H9 (cell line): ENCODE measurements at regions not wholly inside any gene's neighbourhood (a gene's known extent, or its start where the extent isn't known, plus 50 kb on each side); places are given as distances from the start of the nearest gene placed in this dataset.

Source experiments
- DNase-seq: peaks from one replicate; pipeline ENCODE4 v3.0.0-alpha.2; 2017
- H2AFZ ChIP-seq: one replicate; pipeline ENCODE4 v1.6.1; 2013; ENCODE audit warnings: mild to moderate bottlenecking, low read length, control low read depth, moderate library complexity
- H2AK5ac ChIP-seq: 2 replicates; pipeline ENCODE4 v1.6.1; 2013; ENCODE audit warnings: low read length, control low read depth, mixed read lengths; ENCODE audit not compliant: insufficient read length
- H2BK120ac ChIP-seq: one replicate; pipeline ENCODE4 v1.6.1; 2013; ENCODE audit warnings: low read depth, mild to moderate bottlenecking, low read length, control low read depth, inconsistent platforms; ENCODE audit not compliant: poor library complexity, severe bottlenecking
- H2BK12ac ChIP-seq: 2 replicates; pipeline ENCODE4 v1.6.1; 2013; ENCODE audit warnings: low read length, control low read depth, mixed read lengths, low read depth; ENCODE audit not compliant: insufficient read length
- H2BK15ac ChIP-seq: 2 replicates; pipeline ENCODE4 v1.6.1; 2013; ENCODE audit warnings: low read depth, low read length, control low read depth
- H2BK20ac ChIP-seq: one replicate; pipeline ENCODE4 v1.6.1; 2013; ENCODE audit warnings: low read depth, mild to moderate bottlenecking, low read length, control low read depth, inconsistent platforms; ENCODE audit not compliant: poor library complexity, severe bottlenecking
- H2BK5ac ChIP-seq: 2 replicates; pipeline ENCODE4 v1.6.1; 2013; ENCODE audit warnings: low read length, control low read depth, mixed read lengths; ENCODE audit not compliant: insufficient read length
- H3K14ac ChIP-seq: 2 replicates; pipeline ENCODE4 v1.6.1; 2013; ENCODE audit warnings: low read length, control low read depth; ENCODE audit not compliant: insufficient read depth
- H3K18ac ChIP-seq: 2 replicates; pipeline ENCODE4 v1.6.1; 2013; ENCODE audit warnings: low read depth, mild to moderate bottlenecking, mixed read lengths, low read length, control low read depth; ENCODE audit not compliant: insufficient read length
- H3K23ac ChIP-seq: 2 replicates; pipeline ENCODE4 v1.6.1; 2013; ENCODE audit warnings: low read length, control low read depth, mixed read lengths, low read depth; ENCODE audit not compliant: insufficient read length
- H3K23me2 ChIP-seq: 2 replicates; pipeline ENCODE4 v1.6.1; 2013; ENCODE audit warnings: low read depth, mild to moderate bottlenecking, mixed read lengths, low read length, control low read depth; ENCODE audit not compliant: insufficient read length, poor library complexity, severe bottlenecking
- H3K27ac ChIP-seq: 2 replicates; pipeline ENCODE4 v1.5.1; 2013; ENCODE audit warnings: low read length, control low read depth, mixed read lengths, low read depth; ENCODE audit not compliant: insufficient read length
- H3K27me3 ChIP-seq: 2 replicates; pipeline ENCODE4 v1.6.1; 2013; ENCODE audit warnings: low read length, control low read depth, inconsistent platforms; ENCODE audit not compliant: insufficient read depth
- H3K4ac ChIP-seq: 2 replicates; pipeline ENCODE4 v1.6.1; 2013; ENCODE audit warnings: low read depth, mild to moderate bottlenecking, control low read depth, inconsistent platforms, low read length, moderate library complexity
- H3K4me1 ChIP-seq: 2 replicates; pipeline ENCODE4 v1.6.1; 2013; ENCODE audit warnings: low read length, control low read depth, inconsistent platforms; ENCODE audit not compliant: insufficient read depth
- H3K4me2 ChIP-seq: 2 replicates; pipeline ENCODE4 v1.6.1; 2013; ENCODE audit warnings: low read length, control low read depth, mixed read lengths; ENCODE audit not compliant: insufficient read length, insufficient read depth
- H3K56ac ChIP-seq: 2 replicates; pipeline ENCODE4 v1.6.1; 2013; ENCODE audit warnings: low read depth, mild to moderate bottlenecking, mixed read lengths, low read length, control low read depth; ENCODE audit not compliant: insufficient read length
- H3K79me1 ChIP-seq: 2 replicates; pipeline ENCODE4 v1.6.1; 2013; ENCODE audit warnings: low read depth, mild to moderate bottlenecking, moderate library complexity, low read length, control low read depth, inconsistent platforms; ENCODE audit not compliant: insufficient read depth, poor library complexity, severe bottlenecking
- H3K79me2 ChIP-seq: 2 replicates; pipeline ENCODE4 v1.6.1; 2013; ENCODE audit warnings: low read length, control low read depth, inconsistent platforms; ENCODE audit not compliant: insufficient read depth
- H3K9ac ChIP-seq: 2 replicates; pipeline ENCODE4 v1.6.1; 2013; ENCODE audit warnings: low read length, control low read depth, mixed read lengths; ENCODE audit not compliant: insufficient read length; ENCODE audit errors: extremely low read depth
- H3K9me3 ChIP-seq: one replicate; pipeline ENCODE4 v1.6.1; 2013; ENCODE audit warnings: low read depth, low read length, inconsistent platforms; ENCODE audit not compliant: control insufficient read depth
- H3T11ph ChIP-seq: one replicate; pipeline ENCODE4 v1.6.1; 2013; ENCODE audit warnings: mild to moderate bottlenecking, low read length, control low read depth, inconsistent platforms
- H4K20me1 ChIP-seq: one replicate; pipeline ENCODE4 v1.6.1; 2013; ENCODE audit not compliant: control insufficient read depth, insufficient read length, insufficient read depth
- H4K5ac ChIP-seq: 2 replicates; pipeline ENCODE4 v1.6.1; 2013; ENCODE audit warnings: low read depth, mild to moderate bottlenecking, mixed read lengths, low read length, control low read depth; ENCODE audit not compliant: insufficient read length
- H4K8ac ChIP-seq: replicated peaks from 2 replicates; pipeline ENCODE4 v1.6.1; 2013; ENCODE audit warnings: low read length, control low read depth, mixed read lengths, low read depth; ENCODE audit not compliant: insufficient read length
- H4K91ac ChIP-seq: 2 replicates; pipeline ENCODE4 v1.6.1; 2013; ENCODE audit warnings: low read depth, mild to moderate bottlenecking, moderate library complexity, mixed read lengths, low read length, control low read depth; ENCODE audit not compliant: insufficient read length
- H3K27ac Mint-ChIP-seq, 3 experiments: 2 replicates in 2 of 3; 3 replicates in 1 of 3; pipeline ENCODE4 v1.8.0; 2020 to 2021; ENCODE audit warnings: mixed read lengths in 3 of 3, mild to moderate bottlenecking in 1 of 3, moderate library complexity in 1 of 3
- H3K27me3 Mint-ChIP-seq: 2 replicates; pipeline ENCODE4 v1.8.0; 2021; ENCODE audit warnings: low read depth, mild to moderate bottlenecking, moderate library complexity, mixed read lengths
- H3K36me3 Mint-ChIP-seq, 3 experiments: 2 replicates in 2 of 3; 3 replicates in 1 of 3; pipeline ENCODE4 v1.8.0; 2020 to 2021; ENCODE audit warnings: low read depth in 3 of 3, mixed read lengths in 3 of 3; ENCODE audit not compliant: insufficient read depth in 1 of 3
- H3K4me1 Mint-ChIP-seq, 2 experiments: 2 replicates each; pipeline ENCODE4 v1.8.0; 2020; ENCODE audit warnings: mixed read lengths in 2 of 2
- H3K4me3 Mint-ChIP-seq, 2 experiments: 2 replicates in 1 of 2; 3 replicates in 1 of 2; pipeline ENCODE4 v1.8.0; 2020 to 2021; ENCODE audit warnings: mild to moderate bottlenecking in 2 of 2, mixed read lengths in 2 of 2, moderate library complexity in 1 of 2
- H3K9me3 Mint-ChIP-seq, 2 experiments: 2 replicates in 1 of 2; 3 replicates in 1 of 2; pipeline ENCODE4 v1.8.0; 2020; ENCODE audit warnings: mild to moderate bottlenecking in 2 of 2, mixed read lengths in 2 of 2, moderate library complexity in 1 of 2
- CTCF ChIP-seq: fragments of 200-600 bp; sonication (generic); conservative IDR thresholded peaks from 3 replicates; pipeline ENCODE4 v1.8.0; 2021; ENCODE audit warnings: antibody characterized with exemption, mild to moderate bottlenecking
- WGBS: extraction: QIAGEN DNeasy Blood & Tissue Kit; methylation state at CpG from one replicate; pipeline ENCODE4 v1.1.7; 2013; ENCODE audit warnings: missing lambda C conversion rate, low lambda C conversion rate, mixed read lengths; ENCODE audit not compliant: insufficient read length; ENCODE audit errors: extremely low coverage; 5-methylcytosine and 5-hydroxymethylcytosine counted together

DNA sequence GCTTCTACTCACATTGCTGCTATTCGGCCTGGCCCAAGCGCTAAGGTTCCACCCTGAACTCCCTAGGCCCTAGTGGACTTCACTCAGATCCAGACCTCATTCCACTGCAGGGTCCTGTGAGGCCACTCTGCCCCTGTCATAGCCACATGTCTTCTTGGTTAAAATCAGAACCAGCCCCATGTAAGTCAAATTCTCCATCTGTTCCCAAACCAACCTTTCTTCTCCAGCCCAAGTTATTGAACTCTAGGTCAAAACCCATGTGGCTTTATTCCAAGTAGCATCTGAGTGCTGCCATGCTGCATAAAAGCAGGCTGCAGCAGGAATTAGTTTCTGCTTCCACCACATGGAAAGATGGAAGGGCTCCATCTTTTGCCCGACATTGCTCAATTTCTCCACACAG is 281.2 kb downstream of the SNX13 start:
- TF ChIP-seq CTCF, result no peak
- H3K27ac Mint-ChIP-seq, result no peak overlapping the region
- H2BK5ac ChIP-seq, result no peak overlapping the region

More for the DNA sequence above, 281.2 kb downstream of the SNX13 start:
- no peaks in the 10 kb centered on the region for H3K9me3 ChIP-seq
- H3K18ac ChIP-seq, result no peak overlapping the region
- no peak overlapping the region for H3K14ac ChIP-seq
- no peak overlapping the region for H2BK12ac ChIP-seq
- no peak overlapping the region for H2BK15ac ChIP-seq
- no peaks in the 10 kb centered on the region for H3K23me2 ChIP-seq
- H3K27me3 ChIP-seq, result no peaks in the 10 kb centered on the region
- H2AFZ ChIP-seq, result no peak overlapping the region
- no peak overlapping the region for H3K23ac ChIP-seq
- H4K8ac ChIP-seq, result no peak overlapping the region
- H4K91ac ChIP-seq, result no peak overlapping the region
- Mint-ChIP-seq H3K4me1 (peaks cover 7 to 8% of the 10 kb centered on the region in 2 experiments), H3K36me3 (no peaks in the 10 kb centered on the region), H3K4me3 (no peak overlapping the region), H3K9me3 (no peaks in the 10 kb centered on the region), H3K27me3 (no peaks in the 10 kb centered on the region)
- no peak overlapping the region for H2BK20ac ChIP-seq
- H3K4ac ChIP-seq, result no peak overlapping the region
- H3K4me2 ChIP-seq, result no peak overlapping the region
- no peak overlapping the region for H2BK120ac ChIP-seq
- no peaks in the 10 kb centered on the region for H4K20me1 ChIP-seq
- H4K5ac ChIP-seq, result no peak overlapping the region
- no peak overlapping the region for H2AK5ac ChIP-seq
- no peak overlapping the region for H3K9ac ChIP-seq
- no peak overlapping the region for H3K56ac ChIP-seq
- H3K4me1 ChIP-seq, result no peaks in the 10 kb centered on the region; the same call in 1 of the 2 replicates
- no peaks in the 10 kb centered on the region for H3K79me2 ChIP-seq
- no peak for DNase-seq
- no peak overlapping the region for H3T11ph ChIP-seq
- H3K79me1 ChIP-seq, result no peaks in the 10 kb centered on the region
- no CpG with 5 or more reads among the region's 3 CpGs for WGBS
- no peak overlapping the region for H3K27ac ChIP-seq
